GM10266 (cell line): ENCODE measurements at regions not wholly inside any gene's neighbourhood (a gene's known extent, or its start where the extent isn't known, plus 50 kb on each side); places are given as distances from the start of the nearest gene placed in this dataset.

ENCODE experiments used
- DNase-seq: peaks from one replicate; pipeline ENCODE4 v3.0.0; 2012; ENCODE audit errors: extremely low spot score
- TF ChIP-seq, protein P1 (sequence below): IDR thresholded peaks from 2 replicates; pipeline ENCODE4 v1.5.1; 2012; ENCODE audit warnings: mild to moderate bottlenecking, low read depth; ENCODE audit not compliant: control insufficient read depth, insufficient read depth; ENCODE audit errors: missing control alignments

DNA sequence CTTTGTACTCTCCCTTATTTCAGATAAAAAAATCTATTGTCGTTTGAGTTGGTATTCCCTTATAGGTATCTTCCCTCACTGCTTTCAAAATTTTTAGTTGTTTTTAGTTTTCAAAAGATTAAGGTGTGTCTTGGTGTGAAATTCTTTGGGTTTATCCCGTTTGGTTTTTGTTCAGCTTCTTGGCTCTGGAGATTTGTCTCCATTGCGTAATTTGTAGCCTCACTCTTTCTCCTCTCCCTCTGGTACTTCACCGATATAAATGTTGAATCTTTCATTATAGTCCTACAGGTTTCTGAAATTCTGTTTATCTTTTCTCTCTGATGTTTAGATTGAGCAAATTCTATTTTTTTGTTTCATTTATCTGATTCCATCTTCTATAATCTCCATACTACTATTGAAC is 113.8 kb upstream of the HS6ST1 start:
- no peak for DNase-seq
- TF ChIP-seq, protein P1, sequence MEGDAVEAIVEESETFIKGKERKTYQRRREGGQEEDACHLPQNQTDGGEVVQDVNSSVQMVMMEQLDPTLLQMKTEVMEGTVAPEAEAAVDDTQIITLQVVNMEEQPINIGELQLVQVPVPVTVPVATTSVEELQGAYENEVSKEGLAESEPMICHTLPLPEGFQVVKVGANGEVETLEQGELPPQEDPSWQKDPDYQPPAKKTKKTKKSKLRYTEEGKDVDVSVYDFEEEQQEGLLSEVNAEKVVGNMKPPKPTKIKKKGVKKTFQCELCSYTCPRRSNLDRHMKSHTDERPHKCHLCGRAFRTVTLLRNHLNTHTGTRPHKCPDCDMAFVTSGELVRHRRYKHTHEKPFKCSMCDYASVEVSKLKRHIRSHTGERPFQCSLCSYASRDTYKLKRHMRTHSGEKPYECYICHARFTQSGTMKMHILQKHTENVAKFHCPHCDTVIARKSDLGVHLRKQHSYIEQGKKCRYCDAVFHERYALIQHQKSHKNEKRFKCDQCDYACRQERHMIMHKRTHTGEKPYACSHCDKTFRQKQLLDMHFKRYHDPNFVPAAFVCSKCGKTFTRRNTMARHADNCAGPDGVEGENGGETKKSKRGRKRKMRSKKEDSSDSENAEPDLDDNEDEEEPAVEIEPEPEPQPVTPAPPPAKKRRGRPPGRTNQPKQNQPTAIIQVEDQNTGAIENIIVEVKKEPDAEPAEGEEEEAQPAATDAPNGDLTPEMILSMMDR: no peak

DNA sequence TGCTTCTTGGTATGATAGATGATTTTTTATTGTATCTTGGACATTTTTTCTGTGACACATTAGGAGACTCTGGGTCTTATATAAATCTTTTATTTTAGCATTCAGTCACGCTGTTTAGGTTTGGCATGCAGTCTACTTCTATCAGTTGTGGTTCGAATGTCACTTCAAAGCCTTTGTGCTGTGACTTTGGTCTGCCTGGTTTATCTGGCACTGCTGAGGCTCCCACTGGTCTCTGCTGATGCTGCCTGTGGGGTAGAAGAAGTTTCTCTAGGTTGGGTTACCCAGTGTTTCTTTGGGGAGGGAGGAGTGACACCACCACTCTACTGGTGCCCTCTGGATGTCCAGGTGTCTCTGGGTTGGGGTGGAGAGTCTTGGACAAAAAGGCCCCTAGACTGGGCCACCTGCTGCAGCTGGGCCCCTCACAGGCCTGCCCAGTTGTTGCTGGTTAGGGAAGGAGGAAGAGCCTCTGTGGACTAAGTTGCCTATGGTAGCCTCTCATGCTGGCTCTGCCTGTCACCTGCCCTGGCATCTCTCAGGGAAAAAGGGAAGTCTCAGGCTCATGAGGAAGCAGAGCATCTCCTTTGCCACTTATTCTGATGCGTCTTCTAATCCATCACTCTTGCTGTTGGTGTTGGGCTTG is 115.4 kb upstream of the HS6ST1 start:
- DNase-seq: no peak
- TF ChIP-seq, protein P1: no peak

DNA sequence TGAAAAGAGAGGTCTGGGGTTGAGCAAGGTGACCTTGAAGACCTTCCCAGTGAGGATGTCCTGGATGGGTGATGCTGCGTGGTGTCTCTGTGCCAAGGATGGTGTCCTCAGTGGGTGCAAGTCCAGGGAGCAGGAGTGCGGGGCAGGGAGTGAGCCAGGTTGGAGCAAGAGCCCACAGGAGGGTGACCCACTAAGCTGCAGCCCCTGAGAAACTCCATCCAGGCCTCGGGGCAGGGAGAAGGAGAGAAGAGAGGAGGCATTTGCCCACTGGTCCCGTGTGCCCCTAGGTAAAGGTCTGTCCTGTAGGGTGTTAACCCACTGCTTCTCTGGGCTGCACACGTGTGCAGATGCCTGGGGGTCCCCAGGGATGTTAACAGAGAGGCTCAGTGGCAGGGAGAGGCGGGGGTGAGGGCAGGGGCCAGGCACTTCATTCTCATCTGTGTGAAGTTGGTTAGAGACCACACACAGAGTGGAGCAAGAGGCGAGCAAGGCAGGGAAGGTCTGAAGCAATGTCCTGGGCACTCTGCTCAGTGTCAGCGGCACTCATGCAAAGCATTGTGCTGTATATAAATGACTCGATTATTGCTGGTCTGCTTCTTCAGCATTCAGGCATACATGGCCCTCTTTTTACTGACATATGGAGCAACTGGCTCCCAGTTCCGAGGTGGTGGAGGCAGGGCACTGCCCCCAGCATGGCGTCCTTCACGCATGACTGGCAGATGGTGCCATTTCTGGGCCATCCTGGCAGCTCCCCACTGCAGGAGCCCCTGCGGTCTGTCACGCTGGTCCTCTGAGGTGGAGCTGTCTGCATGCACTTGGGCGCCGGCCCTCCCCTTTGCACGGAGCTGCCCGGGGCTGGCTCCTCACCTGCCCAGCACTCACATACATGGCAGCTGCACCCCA is 117.2 kb upstream of the HS6ST1 start:
- TF ChIP-seq, protein P1: no peak
- no peak for DNase-seq

DNA sequence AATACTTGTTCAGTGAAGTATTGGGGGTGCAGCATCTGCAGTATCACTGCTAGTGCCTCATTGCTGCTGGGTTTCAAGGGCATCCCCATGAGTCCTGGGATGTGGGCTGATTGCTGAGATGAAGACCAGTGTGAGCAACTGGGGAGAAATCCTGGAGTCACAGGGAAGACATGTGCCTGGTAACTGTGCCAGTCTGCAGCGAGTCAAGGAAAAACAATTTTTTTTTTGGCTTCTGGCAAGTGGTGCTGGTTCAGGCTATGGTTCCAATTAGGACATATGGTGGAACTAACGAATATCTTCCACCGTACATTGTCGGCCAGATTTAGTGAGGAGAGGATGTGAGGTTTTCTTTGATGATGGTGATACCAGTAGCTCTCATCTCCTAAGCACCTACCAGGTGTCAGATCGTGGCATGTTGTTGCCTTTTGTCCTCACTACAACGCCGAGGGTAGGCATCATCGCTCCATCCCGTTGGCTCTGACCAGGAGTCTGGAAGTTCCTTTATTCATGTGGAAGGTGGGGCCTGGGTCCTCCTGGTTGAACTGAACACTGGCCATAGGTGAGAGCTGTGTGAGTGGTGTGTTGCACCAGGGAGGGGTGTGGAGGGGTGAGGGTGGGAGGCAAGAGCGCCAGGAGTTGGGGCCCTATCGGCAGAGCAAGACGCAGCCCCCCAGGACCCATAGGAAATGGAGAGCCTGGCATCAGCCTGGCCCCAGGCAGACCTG is 118.0 kb upstream of the HS6ST1 start:
- no peak for DNase-seq
- TF ChIP-seq, protein P1: no peak

DNA sequence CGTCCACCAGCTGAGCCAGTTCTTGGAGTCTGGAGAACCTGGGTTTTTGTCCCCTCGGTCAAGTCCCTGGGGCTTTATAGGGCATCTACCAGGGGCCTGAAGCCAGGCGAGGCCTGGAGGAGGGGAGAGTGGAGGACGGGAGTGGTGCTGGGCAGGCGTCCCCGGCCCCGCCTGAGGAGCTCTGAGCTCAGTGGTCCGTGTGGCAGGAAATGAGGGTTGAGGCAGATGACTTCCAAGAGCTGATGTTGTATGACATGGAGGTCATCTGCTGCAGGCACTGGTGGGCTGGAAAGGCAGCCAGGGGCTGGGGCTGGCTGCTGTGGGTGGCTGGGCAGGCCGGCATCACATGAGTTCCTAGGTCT is 118.5 kb upstream of the HS6ST1 start:
- TF ChIP-seq, protein P1: no peak
- DNase-seq: no peak

DNA sequence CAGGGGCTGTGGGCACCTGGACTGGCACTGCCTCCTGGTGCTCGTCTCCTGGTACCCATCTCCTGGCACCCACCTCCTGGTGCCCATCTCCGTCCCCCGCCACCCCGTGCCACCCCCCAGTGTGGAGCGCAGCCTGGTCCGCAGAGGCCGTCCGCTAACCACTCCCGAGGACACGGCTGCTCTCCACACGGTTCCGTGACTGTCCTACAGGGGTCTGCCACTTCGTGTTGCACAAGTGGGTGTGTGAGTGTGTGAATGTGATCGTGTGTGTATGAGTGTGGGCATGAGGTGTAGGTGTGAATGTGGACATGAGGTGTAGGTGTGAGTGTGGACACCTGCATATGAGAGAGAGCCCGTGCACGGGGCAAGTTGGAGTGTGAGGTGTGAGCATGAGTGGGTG is 119.4 kb upstream of the HS6ST1 start:
- TF ChIP-seq, protein P1: no peak
- no peak for DNase-seq
